Lower leg skin (tissue), 3 donors: ENCODE measurements at regions not wholly inside any gene's neighbourhood (a gene's known extent, or its start where the extent isn't known, plus 50 kb on each side); places are given as distances from the start of the nearest gene placed in this dataset.

Source experiments
- POLR2A ChIP-seq, 2 donors: fragments of 450-650 bp; IDR thresholded peaks; one replicate each; pipeline ENCODE4 v1.6.1; 2016 to 2017; ENCODE audit warnings: antibody characterized with exemption in 2 of 2, mild to moderate bottlenecking in 1 of 2, moderate library complexity in 1 of 2
- TF ChIP-seq, protein P1 (sequence below), 3 donors: fragments of 450-650 bp; IDR thresholded peaks; one replicate each; pipeline ENCODE4 v1.5.1; 2016; ENCODE audit warnings: antibody characterized with exemption in 3 of 3, mild to moderate bottlenecking in 3 of 3, moderate library complexity in 2 of 3

DNA sequence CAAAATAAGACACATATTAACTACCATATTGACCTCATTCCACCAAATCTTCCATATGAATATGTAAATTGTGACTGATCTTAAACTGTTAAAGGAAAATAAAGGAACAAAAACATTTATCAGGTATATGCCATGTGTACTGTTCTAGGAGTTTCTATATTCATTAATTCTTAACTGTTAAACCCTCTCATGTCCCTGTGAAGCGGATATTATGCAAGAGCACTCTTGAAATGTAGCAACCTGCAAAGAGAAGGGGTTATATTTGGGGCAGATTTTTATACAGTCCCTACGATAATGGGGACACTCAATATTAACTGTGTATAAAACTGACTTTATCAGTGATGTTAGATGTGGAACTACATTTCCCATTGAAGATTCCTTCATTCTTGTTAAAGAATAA lies 184.9 kb upstream of the OR13F1 start:
- TF ChIP-seq, protein P1, sequence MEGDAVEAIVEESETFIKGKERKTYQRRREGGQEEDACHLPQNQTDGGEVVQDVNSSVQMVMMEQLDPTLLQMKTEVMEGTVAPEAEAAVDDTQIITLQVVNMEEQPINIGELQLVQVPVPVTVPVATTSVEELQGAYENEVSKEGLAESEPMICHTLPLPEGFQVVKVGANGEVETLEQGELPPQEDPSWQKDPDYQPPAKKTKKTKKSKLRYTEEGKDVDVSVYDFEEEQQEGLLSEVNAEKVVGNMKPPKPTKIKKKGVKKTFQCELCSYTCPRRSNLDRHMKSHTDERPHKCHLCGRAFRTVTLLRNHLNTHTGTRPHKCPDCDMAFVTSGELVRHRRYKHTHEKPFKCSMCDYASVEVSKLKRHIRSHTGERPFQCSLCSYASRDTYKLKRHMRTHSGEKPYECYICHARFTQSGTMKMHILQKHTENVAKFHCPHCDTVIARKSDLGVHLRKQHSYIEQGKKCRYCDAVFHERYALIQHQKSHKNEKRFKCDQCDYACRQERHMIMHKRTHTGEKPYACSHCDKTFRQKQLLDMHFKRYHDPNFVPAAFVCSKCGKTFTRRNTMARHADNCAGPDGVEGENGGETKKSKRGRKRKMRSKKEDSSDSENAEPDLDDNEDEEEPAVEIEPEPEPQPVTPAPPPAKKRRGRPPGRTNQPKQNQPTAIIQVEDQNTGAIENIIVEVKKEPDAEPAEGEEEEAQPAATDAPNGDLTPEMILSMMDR (IDR thresholded peaks at IDR 0.05), result no peak
- TF ChIP-seq POLR2A (IDR thresholded peaks at IDR 0.05), result no peak
